Heart right ventricle (tissue), 16 donors: ENCODE measurements at regions not wholly inside any gene's neighbourhood (a gene's known extent, or its start where the extent isn't known, plus 50 kb on each side); places are given as distances from the start of the nearest gene placed in this dataset.
"Not testable (repeated sequence)": the region's sequence is repeated elsewhere in the genome, so short reads cannot be mapped to it uniquely, and the experiment has no call there.

ENCODE experiments used
- ATAC-seq, 8 donors: fragments of 200-7000 bp; cut with Tn5 transposase; one replicate each; pipeline ENCODE4 v1.9.1; 2020; ENCODE audit warnings: mild to moderate bottlenecking in 8 of 8, moderate library complexity in 8 of 8, moderate number of reproducible peaks in 1 of 8
- DNase-seq, 2 donors: peaks; one replicate each; pipeline ENCODE4 v3.0.0-alpha.2; 2020
- H3K27ac ChIP-seq, 10 donors: fragments of 200-600 bp; sonication (generic) in 2 of 10; one replicate each; pipeline versions ENCODE4 v1.5.0 to v1.8.0; 2020 to 2022; ENCODE audit warnings: mild to moderate bottlenecking in 3 of 10
- H3K27me3 ChIP-seq, 7 donors: fragments of 200-600 bp; one replicate each; pipeline ENCODE4 v1.8.0; 2021 to 2022; ENCODE audit warnings: mild to moderate bottlenecking in 2 of 7
- H3K36me3 ChIP-seq, 9 donors: fragments of 200-600 bp; sonication (generic) in 1 of 9; one replicate each; pipeline versions ENCODE4 v1.5.0 to v1.8.0; 2020 to 2022; ENCODE audit warnings: mild to moderate bottlenecking in 2 of 9
- H3K4me1 ChIP-seq, 9 donors: fragments of 200-600 bp; sonication (generic) in 1 of 9; one replicate each; pipeline versions ENCODE4 v1.5.0 to v1.8.0; 2020 to 2022; ENCODE audit warnings: mild to moderate bottlenecking in 4 of 9
- H3K4me3 ChIP-seq, 10 donors: fragments of 200-600 bp; sonication (generic) in 2 of 10; one replicate each; pipeline versions ENCODE4 v1.5.0 to v1.8.0; 2020 to 2022; ENCODE audit warnings: mild to moderate bottlenecking in 7 of 10, moderate library complexity in 2 of 10
- H3K9me3 ChIP-seq, 11 donors: fragments of 200-600 bp in 10 of 11; sonication (generic) in 2 of 11; one replicate each; pipeline versions ENCODE4 v1.5.0 to v1.8.0; 2013 to 2022; ENCODE audit warnings: mild to moderate bottlenecking in 2 of 11, control low read depth in 1 of 11, moderate library complexity in 1 of 11
- CTCF ChIP-seq, 9 donors: fragments of 200-600 bp; sonication (generic) in 2 of 9; IDR thresholded peaks; one replicate each; pipeline versions ENCODE4 v1.5.0 to v1.8.0; 2021 to 2022; ENCODE audit warnings: antibody characterized with exemption in 9 of 9, mild to moderate bottlenecking in 5 of 9, moderate library complexity in 1 of 9
- WGBS, 2 donors: extraction: QIAGEN DNeasy Blood & Tissue Kit; methylation state at CpG; one replicate each; pipeline ENCODE4 v1.1.7; 2013; ENCODE audit warnings: inconsistent platforms in 1 of 2; 5-methylcytosine and 5-hydroxymethylcytosine counted together
- intact Hi-C, 10 donors: fragments of 100-400 bp; cut with DNase I; formaldehyde crosslinking; loops; one replicate each; pipeline versions ENCODE4 v1.11.1 to v1.14.2; 2022
- donor health status: Arrhythmogenic right ventricular cardiomyopathy.
- donor health status: ischemic (EF 13 %, LVEDD 7.1; RV severe dilation, severe dysfunction).
- donor health status: healthy with polysubstance abuse.
- donor health status: DM: no; HTN: yes; CAD: no.
- donor health status: DM: no; HTN: no; CAD: no.
- donor health status: ischemic (EF 25% LVEDD 6.9; RV normal size, moderate dysfunction).
- donor health status: ischemic (EF 25% LVEDD 5.7; RV mildly dilated, moderate dysfunction).
- donor health status: healthy.
- donor health status: DM: yes; HTN: yes; CAD: no.
- donor health status: Ischemic cardiomyopathy.
- donor health status: ischemic (EF 35%, LVEDD 5.7; RV mildly dilated, moderate dysfunction).
- donor health status: nonischemic (EF 11% LVEDD 7.7; RV severe dilation, severe dysfunction).
- donor health status: DM: yes; HTN: yes; CAD: no.
- donor health status: PGD.
- donor health status: ischemic (EF 29% LVEDD 5.4; RV normal size, mild dysfunction).
- donor health status: nonischemic (EF 23%, LVEDD 6.1; RV moderate dilation, normal function).

GRCh38 chr15:57893040-57893439 lies 172.5 kb downstream of the ALDH1A2 start:
- intact Hi-C loops: no loop called here
- DNase-seq (no peak), ATAC-seq (no peak)
- 79 to 84% methylated on average over 5 of the region's 5 CpGs for WGBS, 2 donors
- Histone ChIP-seq H3K27me3 (no peaks in the 10 kb centered on the region), H3K27ac (no peak overlapping the region), H3K4me3 (no peak overlapping the region), H3K9me3 (peaks cover 0 to 9% (median 0%) of the 10 kb centered on the region in 11 donors), H3K36me3 (no peaks in the 10 kb centered on the region), H3K4me1 (no peaks in the 10 kb centered on the region)
- TF ChIP-seq CTCF (IDR thresholded peaks at IDR 0.05): no peak

GRCh38 chr15:57895291-57895690 lies 170.2 kb downstream of the ALDH1A2 start:
- no peak for ATAC-seq
- intact Hi-C loops: no loop called here
- TF ChIP-seq CTCF (IDR thresholded peaks at IDR 0.05): no peak
- WGBS, 2 donors: 56 to 74% methylated on average over 1 of the region's 1 CpG
- no peak for DNase-seq
- Histone ChIP-seq H3K4me1 (no peaks in the 10 kb centered on the region), H3K27me3 (no peaks in the 10 kb centered on the region), H3K9me3 (peaks cover 0 to 9% (median 0%) of the 10 kb centered on the region in 11 donors), H3K4me3 (no peak overlapping the region), H3K27ac (no peak overlapping the region), H3K36me3 (no peaks in the 10 kb centered on the region)

- no peak for ATAC-seq
- Histone ChIP-seq H3K27ac (no peak overlapping the region), H3K4me3 (no peak overlapping the region), H3K36me3 (no peaks in the 10 kb centered on the region), H3K27me3 (no peaks in the 10 kb centered on the region), H3K4me1 (no peaks in the 10 kb centered on the region), H3K9me3 (peaks cover 0 to 9% (median 0%) of the 10 kb centered on the region in 11 donors)
- no peak for TF ChIP-seq CTCF (IDR thresholded peaks at IDR 0.05)
- WGBS, 2 donors: 86% methylated on average over 4 to 5 of the region's 5 CpGs
- no peak for DNase-seq
- intact Hi-C loops: no loop called here
Measured at GRCh38 chr15:57896114-57896513, 169.4 kb downstream of the ALDH1A2 start.

GRCh38 chr15:57896899-57897298 lies 168.6 kb downstream of the ALDH1A2 start:
- H3K36me3 ChIP-seq, H3K27me3 ChIP-seq, intact Hi-C loops, DNase-seq, H3K4me1 ChIP-seq, ATAC-seq, H3K9me3 ChIP-seq, H3K4me3 ChIP-seq, H3K27ac ChIP-seq: not testable (repeated sequence)
- WGBS, 2 donors: 96 to 99% methylated on average over 6 of the region's 6 CpGs

GRCh38 chr15:57897870-57898269 lies 167.6 kb downstream of the ALDH1A2 start:
- intact Hi-C loops: no loop called here
- DNase-seq: no peak
- H3K27ac ChIP-seq: no peak overlapping the region
- H3K9me3 ChIP-seq: no peaks in the 10 kb centered on the region
- H3K36me3 ChIP-seq: no peaks in the 10 kb centered on the region
- H3K4me3 ChIP-seq: no peak overlapping the region
- no peaks in the 10 kb centered on the region for H3K4me1 ChIP-seq
- H3K27me3 ChIP-seq: no peaks in the 10 kb centered on the region
- TF ChIP-seq CTCF (IDR thresholded peaks at IDR 0.05): no peak
- 96 to 98% methylated on average over 3 of the region's 3 CpGs for WGBS, 2 donors
- ATAC-seq: no peak
